H1 (cell line): ENCODE measurements at regions not wholly inside any gene's neighbourhood (a gene's known extent, or its start where the extent isn't known, plus 50 kb on each side); places are given as distances from the start of the nearest gene placed in this dataset.

Experiments
- CTCF ChIA-PET: fragments of 300-600 bp; sonication (Branson Sonifier 250); formaldehyde crosslinking; loops from one replicate; lab custom pipeline; 2021; ENCODE audit not compliant: partially characterized antibody; lab: Charles Lee
- POLR2A ChIA-PET: fragments of 300-600 bp; sonication (Branson Sonifier 250); formaldehyde crosslinking; loops from one replicate; lab custom pipeline; 2021; ENCODE audit warnings: inconsistent platforms; ENCODE audit not compliant: partially characterized antibody; lab: Charles Lee
- DNase-seq, 2 experiments: peaks; one replicate each; pipeline versions ENCODE4 v3.0.0 to v3.0.0-alpha.2; 2010 to 2022; ENCODE audit warnings: low spot score in 2 of 2, low read depth in 1 of 2, mixed read lengths in 1 of 2
- FAIRE-seq: peaks from 2 replicates; lab custom pipeline; 2011; peaks lifted over from hg19 to GRCh38; lab: Jason Lieb, UNC
- H2AFZ ChIP-seq: 2 replicates; pipeline ENCODE4 v1.8.1; 2012; ENCODE audit warnings: low read length, inconsistent platforms
- H2AK5ac ChIP-seq: 2 replicates; pipeline ENCODE4 v1.6.1; 2013; ENCODE audit warnings: low read depth, low read length
- H2BK120ac ChIP-seq: replicated peaks from 2 replicates; pipeline ENCODE3; 2013; ENCODE audit warnings: low read depth, low read length, inconsistent platforms
- H2BK12ac ChIP-seq: 2 replicates; pipeline ENCODE4 v1.6.1; 2013; ENCODE audit warnings: low read depth, low read length
- H2BK15ac ChIP-seq: 2 replicates; pipeline ENCODE4 v1.6.1; 2013; ENCODE audit warnings: low read length
- H2BK20ac ChIP-seq: 2 replicates; pipeline ENCODE4 v1.6.1; 2013; ENCODE audit warnings: low read length
- H2BK5ac ChIP-seq: 2 replicates; pipeline ENCODE4 v1.6.1; 2013; ENCODE audit warnings: low read depth, low read length
- H3K14ac ChIP-seq: 2 replicates; pipeline ENCODE4 v1.6.1; 2013; ENCODE audit warnings: inconsistent platforms; ENCODE audit not compliant: insufficient read length
- H3K18ac ChIP-seq: 2 replicates; pipeline ENCODE4 v1.6.1; 2013; ENCODE audit warnings: low read length; ENCODE audit errors: extremely low read depth
- H3K23ac ChIP-seq: 2 replicates; pipeline ENCODE4 v1.6.1; 2013; ENCODE audit warnings: inconsistent platforms; ENCODE audit not compliant: insufficient read length
- H3K23me2 ChIP-seq: 2 replicates; pipeline ENCODE4 v1.6.1; 2013; ENCODE audit warnings: low read depth, low read length
- H3K27ac ChIP-seq: 2 replicates; pipeline ENCODE4 v1.6.1; 2011; ENCODE audit warnings: low read depth, low read length, inconsistent platforms
- H3K27me3 ChIP-seq, 4 experiments: replicated peaks in 1 of 4; 1 replicate in 1 of 4; 2 replicates in 3 of 4; pipeline versions ENCODE4 v1.6.1 to v1.8.1; 2011 to 2013; ENCODE audit warnings: low read length in 3 of 4, mild to moderate bottlenecking in 3 of 4, inconsistent platforms in 2 of 4, mixed read lengths in 2 of 4, moderate library complexity in 1 of 4; ENCODE audit not compliant: control insufficient read depth in 3 of 4, insufficient read depth in 3 of 4; ENCODE audit errors: extremely low read depth in 1 of 4
- H3K36me3 ChIP-seq, 4 experiments: 2 replicates each; pipeline versions ENCODE4 v1.6.1 to v1.8.1; 2011 to 2013; ENCODE audit warnings: mild to moderate bottlenecking in 4 of 4, low read length in 3 of 4, moderate library complexity in 2 of 4, control low read depth in 1 of 4, inconsistent platforms in 1 of 4; ENCODE audit not compliant: insufficient read depth in 4 of 4, control insufficient read depth in 2 of 4
- H3K4ac ChIP-seq: replicated peaks from 2 replicates; pipeline ENCODE3; 2013; ENCODE audit warnings: low read length, low read depth, mixed read lengths, inconsistent platforms; ENCODE audit not compliant: insufficient read length
- H3K4me1 ChIP-seq, 4 experiments: replicated peaks in 1 of 4; 1 replicate in 1 of 4; 2 replicates in 3 of 4; pipeline versions ENCODE4 v1.6.1 to v1.8.1; 2011 to 2013; ENCODE audit warnings: low read length in 3 of 4, inconsistent platforms in 2 of 4, mixed read lengths in 1 of 4; ENCODE audit not compliant: insufficient read depth in 4 of 4, control insufficient read depth in 3 of 4
- H3K4me2 ChIP-seq, 2 experiments: 2 replicates each; pipeline versions ENCODE4 v1.6.1 to v1.8.1; 2011 to 2013; ENCODE audit warnings: low read depth in 2 of 2, low read length in 2 of 2, control low read depth in 1 of 2, inconsistent platforms in 1 of 2, mild to moderate bottlenecking in 1 of 2; ENCODE audit not compliant: insufficient read depth in 1 of 2
- H3K4me3 ChIP-seq, 4 experiments: fragments of 200-600, 300-600 bp in 1 of 4; sonication (generic), shearing (Covaris generic), sonication (Bioruptor Twin) in 1 of 4; 2 replicates each; pipeline versions ENCODE4 v1.5.1 to v1.8.1; 2011 to 2016; ENCODE audit warnings: low read length in 4 of 4, low read depth in 3 of 4, control low read depth in 2 of 4, inconsistent platforms in 2 of 4, mild to moderate bottlenecking in 2 of 4, mixed read lengths in 1 of 4, moderate library complexity in 1 of 4; ENCODE audit not compliant: insufficient read depth in 2 of 4; ENCODE audit errors: extremely low read depth in 1 of 4
- H3K56ac ChIP-seq: replicated peaks from 2 replicates; pipeline ENCODE3; 2013; ENCODE audit warnings: low read depth, mild to moderate bottlenecking, mixed read lengths, low read length, inconsistent platforms; ENCODE audit not compliant: insufficient read length
- H3K79me1 ChIP-seq: 2 replicates; pipeline ENCODE4 v1.6.1; 2013; ENCODE audit warnings: low read depth, low read length, control low read depth
- H3K79me2 ChIP-seq, 2 experiments: 2 replicates each; pipeline versions ENCODE4 v1.6.1 to v1.8.1; 2012 to 2013; ENCODE audit warnings: low read length in 2 of 2, mild to moderate bottlenecking in 2 of 2, inconsistent platforms in 1 of 2; ENCODE audit not compliant: insufficient read depth in 2 of 2, control insufficient read depth in 1 of 2
- H3K9ac ChIP-seq, 4 experiments: replicated peaks in 1 of 4; 1 replicate in 1 of 4; 2 replicates in 3 of 4; pipeline versions ENCODE4 v1.6.1 to v1.8.1; 2011 to 2013; ENCODE audit warnings: low read depth in 3 of 4, low read length in 3 of 4, control low read depth in 2 of 4, mild to moderate bottlenecking in 2 of 4, moderate library complexity in 2 of 4, inconsistent platforms in 1 of 4; ENCODE audit errors: extremely low read depth in 1 of 4
- H3K9me3 ChIP-seq, 2 experiments: 2 replicates each; pipeline versions ENCODE4 v1.6.1 to v1.8.1; 2012 to 2013; ENCODE audit warnings: mild to moderate bottlenecking in 2 of 2, moderate library complexity in 2 of 2, control low read depth in 1 of 2, inconsistent platforms in 1 of 2, low read depth in 1 of 2, low read length in 1 of 2, mixed read lengths in 1 of 2; ENCODE audit not compliant: insufficient read depth in 2 of 2
- H4K20me1 ChIP-seq, 2 experiments: replicated peaks in 1 of 2; 2 replicates each; pipeline versions ENCODE3 to v1.8.1; 2011 to 2013; ENCODE audit warnings: inconsistent platforms in 2 of 2, low read length in 2 of 2, mild to moderate bottlenecking in 1 of 2; ENCODE audit not compliant: insufficient read depth in 2 of 2, control insufficient read depth in 1 of 2
- H4K5ac ChIP-seq: 2 replicates; pipeline ENCODE4 v1.6.1; 2013; ENCODE audit warnings: low read length, low read depth, mixed read lengths, inconsistent platforms; ENCODE audit not compliant: insufficient read length
- H4K8ac ChIP-seq: 2 replicates; pipeline ENCODE4 v1.8.0; 2013; ENCODE audit warnings: mild to moderate bottlenecking, moderate library complexity, low read length, inconsistent platforms; ENCODE audit not compliant: insufficient read depth; ENCODE audit errors: extremely low read depth
- H4K91ac ChIP-seq: replicated peaks from 2 replicates; pipeline ENCODE3; 2013; ENCODE audit warnings: low read length, mixed read lengths, inconsistent platforms; ENCODE audit not compliant: insufficient read length
- CHD1 ChIP-seq: IDR thresholded peaks from 2 replicates; pipeline ENCODE4 v1.6.1; 2012; ENCODE audit warnings: low read depth, low read length, improper control_type of control experiment
- CTBP2 ChIP-seq: IDR thresholded peaks from 2 replicates; pipeline ENCODE4 v1.7.0; 2011; ENCODE audit warnings: borderline replicate concordance, mild to moderate bottlenecking, moderate library complexity, mixed read lengths, low read length; ENCODE audit not compliant: insufficient read depth, insufficient read length
- EGR1 ChIP-seq: IDR thresholded peaks from 2 replicates; pipeline ENCODE4 v1.6.1; 2011; ENCODE audit warnings: low read depth, low read length, borderline replicate concordance
- JUN ChIP-seq: IDR thresholded peaks from 2 replicates; pipeline ENCODE4 v1.6.1; 2011; ENCODE audit warnings: low read depth, mild to moderate bottlenecking, improper control_type of control experiment, low read length
- KDM5A ChIP-seq: fragments of 200-600 bp; IDR thresholded peaks from 2 replicates; pipeline ENCODE4 v1.7.1; 2012; ENCODE audit warnings: mild to moderate bottlenecking, low read length, inconsistent platforms, mixed read lengths
- MAFK ChIP-seq: IDR thresholded peaks from 2 replicates; pipeline ENCODE4 v1.6.1; 2012; ENCODE audit warnings: low read depth, mild to moderate bottlenecking, improper control_type of control experiment, low read length
- NANOG ChIP-seq: IDR thresholded peaks from 2 replicates; pipeline ENCODE4 v1.6.1; 2011; ENCODE audit warnings: low read length, low read depth, mild to moderate bottlenecking, inconsistent platforms; ENCODE audit not compliant: insufficient read depth, poor library complexity, severe bottlenecking
- POLR2AphosphoS5 ChIP-seq: IDR thresholded peaks from 2 replicates; pipeline ENCODE4 v1.6.1; 2011; ENCODE audit warnings: low read depth, low read length
- RNF2 ChIP-seq: fragments of 200-900, 300-1000 bp; sonication (generic); IDR thresholded peaks from 2 replicates; pipeline ENCODE4 v1.7.1; 2016; ENCODE audit warnings: borderline replicate concordance, low read depth, mild to moderate bottlenecking, antibody characterized with exemption, low read length; ENCODE audit not compliant: poor library complexity, severe bottlenecking; ENCODE audit errors: missing control alignments
- RXRA ChIP-seq: IDR thresholded peaks from 2 replicates; pipeline ENCODE4 v1.6.1; 2011; ENCODE audit warnings: low read depth, mild to moderate bottlenecking, low read length, moderate library complexity; ENCODE audit not compliant: insufficient read depth
- SP1 ChIP-seq: IDR thresholded peaks from 2 replicates; pipeline ENCODE4 v1.6.1; 2011; ENCODE audit warnings: low read depth, low read length
- SP4 ChIP-seq: IDR thresholded peaks from 2 replicates; pipeline ENCODE4 v1.6.1; 2012; ENCODE audit warnings: low read length, inconsistent platforms
- TEAD4 ChIP-seq: IDR thresholded peaks from 2 replicates; pipeline ENCODE4 v1.6.1; 2012; ENCODE audit warnings: low read depth, low read length, inconsistent platforms, mixed read lengths
- WGBS, 2 experiments: shearing (Covaris generic) in 1 of 2; methylation state at CpG; one replicate each; pipeline versions ENCODE4 v1.1.6 to v1.1.7; 2013 to 2015; ENCODE audit warnings: low lambda C conversion rate in 2 of 2, mixed read lengths in 2 of 2, inconsistent platforms in 1 of 2, low coverage in 1 of 2, missing lambda C conversion rate in 1 of 2; ENCODE audit not compliant: insufficient replicate concordance in 2 of 2, insufficient coverage in 1 of 2, insufficient read length in 1 of 2; ENCODE audit errors: extremely low coverage in 1 of 2, missing lambda C conversion rate in 1 of 2; 5-methylcytosine and 5-hydroxymethylcytosine counted together

DNA sequence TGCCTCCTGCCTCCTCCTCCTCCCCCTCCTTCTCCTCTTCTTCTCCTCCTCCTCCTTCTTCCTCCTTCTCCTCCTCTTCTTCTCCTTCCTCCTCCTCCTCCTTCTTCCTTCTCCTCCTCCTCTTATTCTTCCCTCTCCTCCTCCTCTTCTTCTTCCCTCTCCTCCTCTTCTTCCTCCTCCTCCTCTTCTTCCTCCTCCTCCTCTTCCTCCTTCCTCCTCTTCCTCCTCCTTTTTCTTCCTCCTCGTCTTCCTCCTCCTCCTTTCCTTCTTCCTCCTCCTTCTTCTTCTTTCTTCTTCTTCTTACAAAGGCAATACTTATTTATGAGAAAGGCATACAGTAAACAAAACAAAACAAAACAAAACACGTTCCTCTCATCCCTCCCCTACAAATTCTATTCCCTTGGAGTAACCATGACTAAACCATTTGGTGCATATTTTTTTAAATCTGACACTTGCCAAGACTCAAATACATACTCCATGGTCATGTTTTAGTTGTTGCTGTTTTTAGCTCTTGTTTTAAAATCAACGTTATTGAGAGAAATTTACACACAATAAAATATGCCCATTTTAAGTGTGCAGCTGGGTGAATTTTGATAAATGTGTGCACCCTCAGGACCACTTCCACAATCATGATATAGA is 135.6 kb downstream of the FOXD1 start:
- Histone ChIP-seq H3K18ac (no peak overlapping the region), H4K20me1 (no peaks in the 10 kb centered on the region), H2AFZ (no peak overlapping the region), H3K4ac (no peak overlapping the region)
- TF ChIP-seq MAFK, result no peak
- TF ChIP-seq CTBP2, result no peak
- TF ChIP-seq RNF2, result no peak
- TF ChIP-seq KDM5A, result no peak
- TF ChIP-seq NANOG, result no peak
- no peak for TF ChIP-seq CHD1
- no peak for TF ChIP-seq JUN
- no peak for TF ChIP-seq RXRA
- TF ChIP-seq TEAD4, result no peak
- TF ChIP-seq POLR2AphosphoS5, result no peak
- TF ChIP-seq SP4, result no peak
- TF ChIP-seq EGR1, result no peak
- no peak for TF ChIP-seq SP1
- TF ChIP-seq, all 59 proteins: peak for 0
- peaks cover 0 to 9% (median 3%) of the 10 kb centered on the region in 4 experiments; a peak in 4 of 7 replicates for H3K4me1 ChIP-seq
- no peaks in the 10 kb centered on the region for H3K36me3 ChIP-seq
- H3K56ac ChIP-seq, result no peak overlapping the region
- H3K4me2 ChIP-seq, result no peak overlapping the region; a peak in 1 of 4 replicates
- H3K27ac ChIP-seq, result no peak overlapping the region
- DNase-seq (no peak), FAIRE-seq (no peak)
- H3K9me3 ChIP-seq, result no peaks in the 10 kb centered on the region
- H3K23me2 ChIP-seq, result peaks cover 4% of the 10 kb centered on the region
- no peak overlapping the region for H4K5ac ChIP-seq
- no peak overlapping the region for H2AK5ac ChIP-seq
- H3K79me1 ChIP-seq, result no peaks in the 10 kb centered on the region
- WGBS, 2 experiments, result 65% methylated on average over 3 of the region's 3 CpGs; no CpG with 5 or more reads in 1 of the 2 experiments
- no peak overlapping the region for H3K14ac ChIP-seq
- no peaks in the 10 kb centered on the region for H3K79me2 ChIP-seq
- no peak overlapping the region for H2BK12ac ChIP-seq
- CTCF ChIA-PET, result interaction anchor here (0.6 to 4.6 kb wide), 10 partner anchors 9 to 224 kb away, joined by 3 to 28 read pairs (median 4); no protein-coding TSS in a partner anchor
- no peak overlapping the region for H3K4me3 ChIP-seq
- H2BK5ac ChIP-seq, result no peak overlapping the region
- no peak overlapping the region for H2BK20ac ChIP-seq
- H4K8ac ChIP-seq, result no peak overlapping the region
- H3K9ac ChIP-seq, result no peak overlapping the region
- H3K23ac ChIP-seq, result no peak overlapping the region
- H3K27me3 ChIP-seq, result peaks cover 8 to 44% (median 38%) of the 10 kb centered on the region in 4 experiments
- no peak overlapping the region for H2BK120ac ChIP-seq
- POLR2A ChIA-PET, result no interaction called here
- H2BK15ac ChIP-seq, result no peak overlapping the region
- H4K91ac ChIP-seq, result no peak overlapping the region
